A673 (cell line): ENCODE measurements at regions not wholly inside any gene's neighbourhood (a gene's known extent, or its start where the extent isn't known, plus 50 kb on each side); places are given as distances from the start of the nearest gene placed in this dataset.

Experiments
- BruUV-seq: library from RNA; stranded (reverse); fragments of 400-500 nt; replicated peaks from 2 replicates; lab custom pipeline; 2021; lab: Mats Ljungman, UMichigan
- CTCF ChIA-PET: fragments of 300-600 bp; sonication (Branson Sonifier 250); formaldehyde crosslinking; loops from one replicate; lab custom pipeline; 2022; ENCODE audit warnings: antibody characterized with exemption; lab: Charles Lee
- POLR2A ChIA-PET: fragments of 300-600 bp; sonication (Branson Sonifier 250); formaldehyde crosslinking; loops from one replicate; lab custom pipeline; 2022; ENCODE audit warnings: antibody characterized with exemption; ENCODE audit not compliant: low non-redundant PET; lab: Charles Lee
- DNase-seq: peaks from one replicate; pipeline ENCODE4 v3.0.0-alpha.2; 2015; ENCODE audit warnings: low spot score
- H3K27ac ChIP-seq: fragments of 200-600 bp; sonication (generic); 2 replicates; pipeline ENCODE4 v1.5.1; 2016; ENCODE audit warnings: mixed run types, low read depth, mild to moderate bottlenecking, mixed read lengths, antibody characterized with exemption, low read length; ENCODE audit not compliant: poor library complexity, severe bottlenecking
- H3K27me3 ChIP-seq: fragments of 200-600 bp; sonication (generic); replicated peaks from 2 replicates; pipeline ENCODE4 v1.6.1; 2017; ENCODE audit warnings: mixed run types, low read depth, mild to moderate bottlenecking, mixed read lengths, antibody characterized with exemption, low read length; ENCODE audit not compliant: insufficient read depth, poor library complexity
- H3K36me3 ChIP-seq: fragments of 200-600 bp; sonication (generic); 2 replicates; pipeline ENCODE4 v1.6.1; 2016; ENCODE audit warnings: mixed run types, mild to moderate bottlenecking, mixed read lengths, antibody characterized with exemption, low read length; ENCODE audit not compliant: insufficient read depth, poor library complexity, severe bottlenecking
- H3K4me1 ChIP-seq: fragments of 200-600 bp; sonication (generic); 2 replicates; pipeline ENCODE4 v1.6.1; 2017; ENCODE audit warnings: mixed run types, mild to moderate bottlenecking, mixed read lengths, antibody characterized with exemption, low read length; ENCODE audit not compliant: insufficient read depth, poor library complexity, severe bottlenecking
- H3K4me3 ChIP-seq: fragments of 200-600 bp; sonication (generic); 2 replicates; pipeline ENCODE4 v1.5.1; 2016; ENCODE audit warnings: low read depth, mixed run types, mild to moderate bottlenecking, mixed read lengths, low read length; ENCODE audit not compliant: poor library complexity, severe bottlenecking
- H3K9me3 ChIP-seq: fragments of 200-600 bp; sonication (generic); 2 replicates; pipeline ENCODE4 v1.6.1; 2016; ENCODE audit warnings: mixed run types, low read depth, mild to moderate bottlenecking, mixed read lengths, antibody characterized with exemption, low read length; ENCODE audit not compliant: poor library complexity, severe bottlenecking
- EZH2 ChIP-seq: fragments of 200-600 bp; sonication (generic); IDR thresholded peaks from 2 replicates; pipeline ENCODE4 v1.6.1; 2017; ENCODE audit warnings: borderline replicate concordance, low read depth, mild to moderate bottlenecking, mixed read lengths, antibody characterized with exemption, low read length; ENCODE audit not compliant: poor library complexity, severe bottlenecking
- intact Hi-C: fragments of 100-400 bp; cut with micrococcal nuclease; formaldehyde crosslinking; loops from one replicate; pipeline ENCODE4 v1.10.0; 2022; ENCODE audit not compliant: unreplicated experiment
- TF ChIP-seq, protein P1 (sequence below): fragments of 300-800, 200-600 bp; sonication (generic); conservative IDR thresholded peaks from 2 replicates; pipeline ENCODE4 v1.5.1; 2017; ENCODE audit warnings: low read depth, mild to moderate bottlenecking, antibody characterized with exemption, low read length, moderate library complexity, mixed read lengths

DNA sequence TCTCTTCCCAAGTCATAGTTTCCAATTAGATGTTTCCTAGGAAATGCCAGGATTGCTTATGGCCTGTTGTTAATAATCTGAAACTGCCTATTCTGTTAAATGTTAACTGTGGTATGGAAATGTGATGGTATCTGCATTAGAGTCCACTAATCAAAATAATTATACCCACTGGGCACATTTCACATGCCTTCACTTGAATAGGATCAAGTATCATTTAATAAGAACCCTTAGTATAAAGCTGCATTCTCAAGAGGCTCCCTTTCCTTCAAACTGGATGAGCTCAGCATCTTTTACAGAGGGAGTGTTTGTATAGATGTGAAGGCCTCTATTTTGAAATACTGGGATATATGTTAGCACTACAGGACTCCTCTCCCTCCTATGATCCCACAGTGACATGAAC, 477.2 kb upstream of the VRK2 start:
- TF ChIP-seq, protein P1, sequence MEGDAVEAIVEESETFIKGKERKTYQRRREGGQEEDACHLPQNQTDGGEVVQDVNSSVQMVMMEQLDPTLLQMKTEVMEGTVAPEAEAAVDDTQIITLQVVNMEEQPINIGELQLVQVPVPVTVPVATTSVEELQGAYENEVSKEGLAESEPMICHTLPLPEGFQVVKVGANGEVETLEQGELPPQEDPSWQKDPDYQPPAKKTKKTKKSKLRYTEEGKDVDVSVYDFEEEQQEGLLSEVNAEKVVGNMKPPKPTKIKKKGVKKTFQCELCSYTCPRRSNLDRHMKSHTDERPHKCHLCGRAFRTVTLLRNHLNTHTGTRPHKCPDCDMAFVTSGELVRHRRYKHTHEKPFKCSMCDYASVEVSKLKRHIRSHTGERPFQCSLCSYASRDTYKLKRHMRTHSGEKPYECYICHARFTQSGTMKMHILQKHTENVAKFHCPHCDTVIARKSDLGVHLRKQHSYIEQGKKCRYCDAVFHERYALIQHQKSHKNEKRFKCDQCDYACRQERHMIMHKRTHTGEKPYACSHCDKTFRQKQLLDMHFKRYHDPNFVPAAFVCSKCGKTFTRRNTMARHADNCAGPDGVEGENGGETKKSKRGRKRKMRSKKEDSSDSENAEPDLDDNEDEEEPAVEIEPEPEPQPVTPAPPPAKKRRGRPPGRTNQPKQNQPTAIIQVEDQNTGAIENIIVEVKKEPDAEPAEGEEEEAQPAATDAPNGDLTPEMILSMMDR = no peak
- no peak for TF ChIP-seq EZH2
- peak; percentile 44 for DNase-seq
- intact Hi-C loops = no loop called here
- Histone ChIP-seq H3K4me1 (no peaks in the 10 kb centered on the region), H3K4me3 (no peak overlapping the region), H3K36me3 (no peaks in the 10 kb centered on the region), H3K27ac (no peak overlapping the region), H3K27me3 (no peaks in the 10 kb centered on the region), H3K9me3 (no peaks in the 10 kb centered on the region)
- no TSS peak for BruUV-seq
- ChIA-PET POLR2A (interaction anchor here (0.8 kb wide), 1 partner anchor 24 kb away, joined by 4 read pairs; no protein-coding TSS in a partner anchor), CTCF (no interaction called here)

DNA sequence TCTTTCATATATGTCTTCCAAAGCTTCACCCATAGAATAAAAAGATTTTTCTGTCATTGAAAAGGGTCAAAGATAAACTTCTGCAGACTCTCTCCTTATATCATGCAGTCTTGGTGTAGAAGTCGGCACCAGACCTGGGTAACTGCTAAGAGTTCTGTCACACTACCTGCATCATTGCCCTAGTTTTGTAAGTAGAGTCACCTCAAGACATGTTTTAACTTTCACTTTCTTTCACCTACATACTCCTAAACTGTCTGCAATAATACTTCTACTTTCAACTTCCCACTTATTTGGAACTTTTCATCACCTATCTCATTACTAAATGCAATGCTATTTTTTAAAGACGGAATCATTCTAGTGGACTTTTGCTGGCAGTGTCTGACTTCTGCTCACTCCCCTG, 475.6 kb upstream of the VRK2 start:
- no peaks in the 10 kb centered on the region for H3K4me1 ChIP-seq
- ChIA-PET POLR2A (no interaction called here), CTCF (no interaction called here)
- no peaks in the 10 kb centered on the region for H3K36me3 ChIP-seq
- TF ChIP-seq EZH2 = no peak
- TF ChIP-seq, protein P1 = no peak
- no peaks in the 10 kb centered on the region for H3K27me3 ChIP-seq
- intact Hi-C loops = no loop called here
- H3K9me3 ChIP-seq = no peaks in the 10 kb centered on the region
- H3K4me3 ChIP-seq = no peak overlapping the region
- BruUV-seq = no TSS peak
- H3K27ac ChIP-seq = no peak overlapping the region
- DNase-seq = no peak

DNA sequence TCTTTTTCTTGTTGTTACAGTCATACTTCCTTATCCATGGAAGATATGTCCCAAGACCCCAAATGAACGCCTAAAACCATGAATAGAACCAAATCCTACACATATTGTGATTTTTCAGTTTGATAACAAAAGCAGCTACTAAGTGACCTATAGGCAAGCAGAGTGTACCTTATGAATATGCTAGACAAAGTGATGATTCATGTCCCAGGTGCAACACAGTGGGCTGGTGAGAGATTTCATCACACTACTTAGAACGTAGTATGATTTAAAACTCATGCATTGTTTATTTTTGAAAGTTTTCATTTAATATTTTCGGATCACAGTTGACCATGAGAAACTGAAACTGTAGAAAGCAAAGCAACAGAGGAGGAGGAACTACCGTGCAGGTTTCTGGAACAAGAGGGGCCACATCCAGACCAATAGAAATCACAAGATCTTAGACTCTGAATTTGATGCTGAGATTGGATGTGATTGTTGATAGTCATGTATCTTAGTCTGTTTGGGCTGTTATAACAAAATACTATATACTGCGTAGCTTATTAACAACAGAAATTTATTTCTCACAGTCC, 470.8 kb upstream of the VRK2 start:
- H3K9me3 ChIP-seq = no peaks in the 10 kb centered on the region
- BruUV-seq = no TSS peak
- CTCF ChIA-PET = no interaction called here
- H3K4me1 ChIP-seq = no peaks in the 10 kb centered on the region
- POLR2A ChIA-PET = no interaction called here
- TF ChIP-seq, protein P1 = no peak
- no peak for TF ChIP-seq EZH2
- no peaks in the 10 kb centered on the region for H3K36me3 ChIP-seq
- no peaks in the 10 kb centered on the region for H3K27me3 ChIP-seq
- intact Hi-C loops = no loop called here
- H3K4me3 ChIP-seq = no peak overlapping the region
- H3K27ac ChIP-seq = no peak overlapping the region
- no peak for DNase-seq
